RWPE1 (cell line): ENCODE measurements at regions not wholly inside any gene's neighbourhood (a gene's known extent, or its start where the extent isn't known, plus 50 kb on each side); places are given as distances from the start of the nearest gene placed in this dataset.

ENCODE experiments used
- CTCF ChIA-PET: fragments of 350-600 bp; sonication (Branson Sonifier 250); formaldehyde crosslinking; extraction: SDS; loops from one replicate; lab custom pipeline; 2021; lab: Yijun Ruan, JAX
- POLR2A ChIA-PET: fragments of 400-600 bp; formaldehyde crosslinking; extraction: SDS; loops from one replicate; lab custom pipeline; 2020; ENCODE audit warnings: antibody characterized with exemption; ENCODE audit not compliant: low non-redundant PET; lab: Yijun Ruan, JAX
- DNase-seq: peaks from one replicate; pipeline ENCODE4 v3.0.0; 2012; ENCODE audit warnings: low spot score
- H3K27ac ChIP-seq: fragments of 450-650 bp; 2 replicates; pipeline ENCODE4 v1.5.1; 2017
- TF ChIP-seq, protein P1 (sequence below): fragments of 450-650 bp; conservative IDR thresholded peaks from 2 replicates; pipeline ENCODE4 v1.5.1; 2017; ENCODE audit warnings: low read depth, mild to moderate bottlenecking

GRCh38 chr3:110666495-110666894 lies 405.1 kb upstream of the NECTIN3 start:
- POLR2A ChIA-PET = no interaction called here
- CTCF ChIA-PET = no interaction called here
- no peak for DNase-seq
- no peak overlapping the region for H3K27ac ChIP-seq
- TF ChIP-seq, protein P1, sequence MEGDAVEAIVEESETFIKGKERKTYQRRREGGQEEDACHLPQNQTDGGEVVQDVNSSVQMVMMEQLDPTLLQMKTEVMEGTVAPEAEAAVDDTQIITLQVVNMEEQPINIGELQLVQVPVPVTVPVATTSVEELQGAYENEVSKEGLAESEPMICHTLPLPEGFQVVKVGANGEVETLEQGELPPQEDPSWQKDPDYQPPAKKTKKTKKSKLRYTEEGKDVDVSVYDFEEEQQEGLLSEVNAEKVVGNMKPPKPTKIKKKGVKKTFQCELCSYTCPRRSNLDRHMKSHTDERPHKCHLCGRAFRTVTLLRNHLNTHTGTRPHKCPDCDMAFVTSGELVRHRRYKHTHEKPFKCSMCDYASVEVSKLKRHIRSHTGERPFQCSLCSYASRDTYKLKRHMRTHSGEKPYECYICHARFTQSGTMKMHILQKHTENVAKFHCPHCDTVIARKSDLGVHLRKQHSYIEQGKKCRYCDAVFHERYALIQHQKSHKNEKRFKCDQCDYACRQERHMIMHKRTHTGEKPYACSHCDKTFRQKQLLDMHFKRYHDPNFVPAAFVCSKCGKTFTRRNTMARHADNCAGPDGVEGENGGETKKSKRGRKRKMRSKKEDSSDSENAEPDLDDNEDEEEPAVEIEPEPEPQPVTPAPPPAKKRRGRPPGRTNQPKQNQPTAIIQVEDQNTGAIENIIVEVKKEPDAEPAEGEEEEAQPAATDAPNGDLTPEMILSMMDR = no peak

DNA sequence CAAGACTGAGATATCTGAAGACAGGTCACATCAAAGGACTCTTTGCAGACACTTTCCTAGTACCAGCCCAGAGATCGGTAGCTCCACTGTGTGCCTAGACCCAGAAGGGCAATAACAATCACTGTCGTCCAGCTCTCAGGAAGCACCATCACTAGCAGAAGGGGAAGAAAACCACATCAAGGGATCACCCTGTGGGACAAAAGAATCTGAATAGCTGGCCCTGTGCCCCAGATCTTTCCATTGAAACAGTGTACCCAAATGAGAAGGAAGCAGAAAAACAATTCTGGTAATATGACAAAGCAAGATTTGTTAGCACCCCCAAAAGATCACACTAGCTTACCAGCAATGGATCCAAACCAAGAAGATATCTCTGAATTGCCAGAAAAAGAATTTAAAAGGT lies 404.4 kb upstream of the NECTIN3 start:
- TF ChIP-seq, protein P1 = no peak
- CTCF ChIA-PET = no interaction called here
- DNase-seq = no peak
- POLR2A ChIA-PET = no interaction called here
- H3K27ac ChIP-seq = no peak overlapping the region

DNA sequence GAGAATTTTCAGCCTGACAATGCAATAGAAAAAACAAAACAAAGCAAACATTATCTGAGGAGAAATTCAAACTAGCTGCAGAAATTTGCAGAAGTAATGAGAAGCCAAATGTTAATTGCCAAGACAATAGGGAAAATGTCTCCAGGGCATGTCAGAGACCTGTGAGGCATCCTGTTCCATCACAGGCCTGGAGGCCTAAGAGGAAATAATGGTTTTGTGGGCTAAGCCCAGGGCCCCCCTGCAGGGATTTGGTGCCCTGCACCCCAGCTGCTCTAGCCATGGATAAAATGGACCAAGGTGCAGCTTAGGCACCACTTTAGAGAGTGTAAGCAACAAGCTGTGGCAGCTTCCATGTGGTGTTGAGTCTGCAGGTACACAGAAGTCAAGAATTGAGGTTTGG lies 401.2 kb upstream of the NECTIN3 start:
- CTCF ChIA-PET = interaction anchor here (0.6 kb wide), 1 partner anchor 1167 kb away, joined by 3 read pairs; no protein-coding TSS in a partner anchor
- DNase-seq = no peak
- POLR2A ChIA-PET = no interaction called here
- TF ChIP-seq, protein P1 = no peak
- H3K27ac ChIP-seq = no peak overlapping the region

GRCh38 chr3:110677506-110677905 lies 394.1 kb upstream of the NECTIN3 start:
- ChIA-PET CTCF (interaction anchor here (0.7 kb wide), 1 partner anchor 124 kb away, joined by 4 read pairs; no protein-coding TSS in a partner anchor), POLR2A (no interaction called here)
- no peak for DNase-seq

GRCh38 chr3:110679285-110679684 lies 392.3 kb upstream of the NECTIN3 start:
- POLR2A ChIA-PET = no interaction called here
- no peak overlapping the region for H3K27ac ChIP-seq
- TF ChIP-seq, protein P1 = no peak

More at GRCh38 chr3:110677506-110677905, 394.1 kb upstream of the NECTIN3 start:
- TF ChIP-seq, protein P1 = no peak
- no peak overlapping the region for H3K27ac ChIP-seq

GRCh38 chr3:110680450-110680849 lies 391.2 kb upstream of the NECTIN3 start:
- TF ChIP-seq, protein P1 = no peak
- DNase-seq = no peak
- ChIA-PET POLR2A (no interaction called here), CTCF (no interaction called here)
- H3K27ac ChIP-seq = no peak overlapping the region

More at GRCh38 chr3:110679285-110679684, 392.3 kb upstream of the NECTIN3 start:
- no peak for DNase-seq
- CTCF ChIA-PET = no interaction called here
